Breast epithelium (tissue), 3 donors: ENCODE measurements at regions not wholly inside any gene's neighbourhood (a gene's known extent, or its start where the extent isn't known, plus 50 kb on each side); places are given as distances from the start of the nearest gene placed in this dataset.

Source experiments
- CTCF ChIP-seq, 3 donors: fragments of 450-650 bp; IDR thresholded peaks; one replicate each; pipeline ENCODE4 v1.5.1; 2016 to 2017; ENCODE audit warnings: antibody characterized with exemption in 3 of 3, mild to moderate bottlenecking in 3 of 3, moderate library complexity in 3 of 3
- POLR2A ChIP-seq: fragments of 450-650 bp; IDR thresholded peaks from one replicate; pipeline ENCODE4 v1.6.1; 2016; ENCODE audit warnings: antibody characterized with exemption, mild to moderate bottlenecking, moderate library complexity

GRCh38 chr14:44812672-44813071, 149.1 kb downstream of the KLHL28 start:
- TF ChIP-seq CTCF (IDR thresholded peaks at IDR 0.05), result no peak
- TF ChIP-seq POLR2A, result no peak
